GM23338 (cell line): ENCODE measurements at regions not wholly inside any gene's neighbourhood (a gene's known extent, or its start where the extent isn't known, plus 50 kb on each side); places are given as distances from the start of the nearest gene placed in this dataset.

Source experiments
- ATAC-seq: fragments of 200-7000 bp; cut with Tn5 transposase; 3 replicates; pipeline ENCODE4 v1.9.1; 2020
- DNase-seq: peaks from one replicate; pipeline ENCODE4 v3.0.0-alpha.2; 2015; ENCODE audit warnings: low spot score
- H2AFZ ChIP-seq: fragments of 200-600 bp; sonication (generic); 2 replicates; pipeline ENCODE4 v1.8.0; 2016; ENCODE audit warnings: antibody characterized with exemption, mild to moderate bottlenecking, moderate library complexity
- H3F3A ChIP-seq: fragments of 200-600 bp; sonication (generic); replicated peaks from 2 replicates; pipeline ENCODE4 v1.8.0; 2017; ENCODE audit warnings: antibody characterized with exemption, mixed run types, low read depth
- H3K27ac ChIP-seq: fragments of 200-600 bp; sonication (generic); 2 replicates; pipeline ENCODE4 v1.6.1; 2016; ENCODE audit warnings: low read depth
- H3K27me3 ChIP-seq: fragments of 200-600 bp; sonication (generic); 2 replicates; pipeline ENCODE4 v1.8.0; 2016; ENCODE audit warnings: mild to moderate bottlenecking, mixed run types, moderate library complexity; ENCODE audit not compliant: insufficient read depth
- H3K36me3 ChIP-seq: fragments of 200-600 bp; sonication (generic); 2 replicates; pipeline ENCODE4 v1.8.0; 2016; ENCODE audit warnings: mild to moderate bottlenecking; ENCODE audit not compliant: insufficient read depth
- H3K4me1 ChIP-seq: fragments of 200-600 bp; sonication (generic); 2 replicates; pipeline ENCODE4 v1.8.0; 2016; ENCODE audit warnings: mild to moderate bottlenecking, moderate library complexity; ENCODE audit not compliant: insufficient read depth
- H3K4me2 ChIP-seq: fragments of 200-600 bp; sonication (generic); 2 replicates; pipeline ENCODE4 v1.7.1; 2017; ENCODE audit warnings: mixed run types
- H3K4me3 ChIP-seq: fragments of 200-600 bp; sonication (generic); 2 replicates; pipeline ENCODE4 v1.6.1; 2016; ENCODE audit warnings: mixed run types
- H3K79me2 ChIP-seq: fragments of 200-600 bp; sonication (generic); replicated peaks from 2 replicates; pipeline ENCODE4 v1.8.0; 2017; ENCODE audit warnings: mild to moderate bottlenecking; ENCODE audit not compliant: insufficient read depth
- H3K9me2 ChIP-seq: fragments of 200-600 bp; sonication (generic); 2 replicates; pipeline ENCODE4 v1.8.0; 2017; ENCODE audit not compliant: insufficient read depth
- H4K20me1 ChIP-seq: fragments of 200-600 bp; sonication (generic); replicated peaks from 2 replicates; pipeline ENCODE4 v1.8.0; 2017; ENCODE audit warnings: mild to moderate bottlenecking; ENCODE audit not compliant: insufficient read depth
- H3K27ac Mint-ChIP-seq: 2 replicates; pipeline ENCODE4 v1.8.0; 2020; ENCODE audit warnings: inconsistent platforms, mild to moderate bottlenecking, moderate library complexity, mixed read lengths
- H3K27me3 Mint-ChIP-seq: 3 replicates; pipeline ENCODE4 v1.8.0; 2022; ENCODE audit warnings: low read depth, mild to moderate bottlenecking, moderate library complexity, mixed read lengths, inconsistent platforms; ENCODE audit not compliant: insufficient read depth, poor library complexity
- H3K36me3 Mint-ChIP-seq: 3 replicates; pipeline ENCODE4 v1.8.0; 2021; ENCODE audit warnings: low read depth, mild to moderate bottlenecking, inconsistent platforms, moderate library complexity, mixed read lengths
- H3K4me1 Mint-ChIP-seq: 3 replicates; pipeline ENCODE4 v1.8.0; 2020; ENCODE audit warnings: mild to moderate bottlenecking, inconsistent platforms, mixed read lengths
- H3K4me3 Mint-ChIP-seq: 3 replicates; pipeline ENCODE4 v1.8.0; 2021; ENCODE audit warnings: moderate library complexity, mild to moderate bottlenecking, inconsistent platforms, mixed read lengths
- H3K9me3 Mint-ChIP-seq: 3 replicates; pipeline ENCODE4 v1.8.0; 2020; ENCODE audit warnings: moderate library complexity, mild to moderate bottlenecking, inconsistent platforms, mixed read lengths
- CREB1 ChIP-seq: fragments of 250-450 bp; sonication (Bioruptor Pico); IDR thresholded peaks from 2 replicates; pipeline ENCODE4 v1.5.0; 2020; ENCODE audit warnings: low read depth, mild to moderate bottlenecking, moderate library complexity
- CTCF ChIP-seq, 2 experiments: fragments of 200-600 bp in 1 of 2; sonication (generic) in 1 of 2; conservative IDR thresholded peaks; 2 replicates each; pipeline versions ENCODE4 v1.5.1 to v1.6.1; 2016 to 2017; ENCODE audit warnings: antibody characterized with exemption in 2 of 2, low read depth in 2 of 2, mild to moderate bottlenecking in 2 of 2, moderate library complexity in 1 of 2
- ETS1 ChIP-seq: IDR thresholded peaks from 2 replicates; pipeline ENCODE4 v1.6.1; 2016; ENCODE audit warnings: antibody characterized with exemption
- EZH2 ChIP-seq: fragments of 200-600 bp; sonication (generic); IDR thresholded peaks from one replicate; pipeline ENCODE4 v1.8.0; 2017; ENCODE audit warnings: antibody characterized with exemption, mild to moderate bottlenecking, low read depth; ENCODE audit not compliant: unreplicated experiment
- EZH2phosphoT487 ChIP-seq: fragments of 200-600 bp; sonication (generic); IDR thresholded peaks from one replicate; pipeline ENCODE4 v1.8.1; 2018; ENCODE audit warnings: antibody characterized with exemption; ENCODE audit not compliant: unreplicated experiment
- JUNB ChIP-seq: IDR thresholded peaks from one replicate; pipeline ENCODE4 v1.6.1; 2016; ENCODE audit warnings: antibody characterized with exemption; ENCODE audit not compliant: unreplicated experiment
- NANOG ChIP-seq: IDR thresholded peaks from 2 replicates; pipeline ENCODE4 v1.6.1; 2016; ENCODE audit warnings: antibody characterized with exemption, borderline replicate concordance
- STAT1 ChIP-seq: IDR thresholded peaks from one replicate; pipeline ENCODE4 v1.6.1; 2016; ENCODE audit warnings: antibody characterized with exemption; ENCODE audit not compliant: unreplicated experiment
- ZNF114 ChIP-seq: fragments of 250-450 bp; sonication (Bioruptor Pico); IDR thresholded peaks from 2 replicates; pipeline ENCODE4 v1.5.0; 2020; ENCODE audit warnings: mild to moderate bottlenecking, moderate library complexity
- ZNF331 ChIP-seq: fragments of 250-450 bp; sonication (Bioruptor Pico); IDR thresholded peaks from 2 replicates; pipeline ENCODE4 v1.5.0; 2020; ENCODE audit warnings: low read depth, mild to moderate bottlenecking, moderate library complexity

- no peaks in the 10 kb centered on the region for H3K27me3 ChIP-seq
- Mint-ChIP-seq H3K36me3 (no peaks in the 10 kb centered on the region), H3K4me3 (no peak overlapping the region), H3K9me3 (0 out of 3 replicates have a peak, but pooled peaks cover 5% of the 10 kb centered on the region), H3K4me1 (peaks cover 15% of the 10 kb centered on the region), H3K27me3 (no peaks in the 10 kb centered on the region), H3K27ac (no peak overlapping the region)
- H3K4me3 ChIP-seq = no peak overlapping the region
- H3K9me2 ChIP-seq = 0 out of 2 replicates have a peak, but pooled peaks cover 3% of the 10 kb centered on the region
- no peak for ATAC-seq
- DNase-seq = no peak
- H3K4me2 ChIP-seq = no peak overlapping the region; the same call in 1 of the 2 replicates
- H3K36me3 ChIP-seq = no peaks in the 10 kb centered on the region
- H3F3A ChIP-seq = no peaks in the 10 kb centered on the region
- H3K4me1 ChIP-seq = peaks cover 16% of the 10 kb centered on the region
- H3K27ac ChIP-seq = no peak overlapping the region
- no peak for TF ChIP-seq EZH2
- no peaks in the 10 kb centered on the region for H3K79me2 ChIP-seq
- H2AFZ ChIP-seq = no peak overlapping the region
- H4K20me1 ChIP-seq = no peaks in the 10 kb centered on the region
These were observed 100.4 kb downstream of the OTOR start for GRCh38 chr20:16848526-16848925.

GRCh38 chr20:16860914-16861313 is 112.8 kb downstream of the OTOR start:
- Histone ChIP-seq H3K4me1 (no peaks in the 10 kb centered on the region), H3K4me3 (no peak overlapping the region), H3F3A (no peaks in the 10 kb centered on the region), H3K4me2 (no peak overlapping the region), H3K27ac (no peak overlapping the region), H2AFZ (no peak overlapping the region), H3K9me2 (peaks cover 18% of the 10 kb centered on the region), H3K79me2 (no peaks in the 10 kb centered on the region), H3K36me3 (no peaks in the 10 kb centered on the region), H4K20me1 (no peaks in the 10 kb centered on the region), H3K27me3 (no peaks in the 10 kb centered on the region)
- Mint-ChIP-seq H3K9me3 (peaks cover 5% of the 10 kb centered on the region; the same call in 2 of the 3 replicates), H3K27me3 (peaks cover 2% of the 10 kb centered on the region), H3K4me3 (no peak overlapping the region), H3K27ac (no peak overlapping the region), H3K4me1 (no peaks in the 10 kb centered on the region), H3K36me3 (no peaks in the 10 kb centered on the region)
- DNase-seq (no peak), ATAC-seq (no peak)
- TF ChIP-seq NANOG = no peak
- TF ChIP-seq STAT1 = no peak
- no peak for TF ChIP-seq JUNB
- no peak for TF ChIP-seq CTCF (conservative IDR thresholded peaks at IDR 0.05; ENCODE audit: low read depth in 2 of 2)
- no peak for TF ChIP-seq ETS1
- TF ChIP-seq EZH2 = no peak
- TF ChIP-seq ZNF114 (CRISPR knock-in tag) = no peak
- TF ChIP-seq ZNF331 (CRISPR knock-in tag) = no peak
- TF ChIP-seq CREB1 (CRISPR knock-in tag) = no peak
- TF ChIP-seq EZH2phosphoT487 = no peak
